ENCODE measurements at regions not wholly inside any gene's neighbourhood (a gene's known extent, or its start where the extent isn't known, plus 50 kb on each side); places are given as distances from the start of the nearest gene placed in this dataset.
"Not testable (repeated sequence)": the region's sequence is repeated elsewhere in the genome, so short reads cannot be mapped to it uniquely, and the experiment has no call there.

DNA sequence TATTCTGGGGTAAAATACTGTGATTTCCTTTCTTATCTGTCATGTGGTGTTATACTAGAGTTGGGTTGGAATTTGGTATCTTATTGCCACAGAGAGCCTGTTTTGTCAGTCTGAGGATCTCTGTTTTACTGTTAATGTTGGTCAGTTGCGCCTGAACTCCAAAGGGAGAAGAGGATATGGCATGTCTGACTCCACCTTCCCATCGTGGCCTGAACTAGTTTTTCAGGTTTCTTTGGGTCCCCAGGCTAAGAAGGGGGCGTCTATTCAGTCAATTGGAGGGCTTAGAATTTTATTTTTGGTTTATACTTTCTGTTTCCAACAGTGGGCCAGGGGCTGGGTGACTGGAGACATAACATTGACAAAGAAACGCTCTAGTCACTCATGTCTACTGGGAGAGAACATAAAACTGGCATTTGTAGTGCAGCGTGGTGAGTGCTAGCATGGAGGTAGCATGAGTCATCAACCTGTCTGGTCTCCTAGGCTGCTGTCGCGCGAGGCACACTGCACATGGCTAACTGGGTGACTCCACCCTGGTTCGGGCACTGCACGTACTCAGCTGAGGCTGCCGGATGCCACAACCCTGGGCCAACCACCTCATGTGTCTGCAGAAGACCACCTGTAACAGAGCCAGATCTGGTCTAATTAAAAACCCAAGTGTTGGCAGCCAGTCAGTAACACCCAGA, 120.1 kb upstream of the OR9Q1 start:
- Histone ChIP-seq H3K27me3 (no peaks in the 10 kb centered on the region), H3K4me1 (no peaks in the 10 kb centered on the region), H3K36me3 (no peaks in the 10 kb centered on the region), H3K27ac (replicated peaks in 1 of 4) (no peak overlapping the region), H3K9me3 (no peaks in the 10 kb centered on the region), H3K4me3 (no peak overlapping the region)
- intact Hi-C loops (cut with DNase I), result no loop called here
- 58% methylated on average over 5 of the region's 11 CpGs for WGBS
- TF ChIP-seq POLR2A (IDR thresholded peaks at IDR 0.05; ENCODE audit: low read depth), result no peak
- TF ChIP-seq EP300 (IDR thresholded peaks at IDR 0.05), result no peak
- no peak for TF ChIP-seq POLR2AphosphoS5 (IDR thresholded peaks at IDR 0.05)
- TF ChIP-seq, protein P1, sequence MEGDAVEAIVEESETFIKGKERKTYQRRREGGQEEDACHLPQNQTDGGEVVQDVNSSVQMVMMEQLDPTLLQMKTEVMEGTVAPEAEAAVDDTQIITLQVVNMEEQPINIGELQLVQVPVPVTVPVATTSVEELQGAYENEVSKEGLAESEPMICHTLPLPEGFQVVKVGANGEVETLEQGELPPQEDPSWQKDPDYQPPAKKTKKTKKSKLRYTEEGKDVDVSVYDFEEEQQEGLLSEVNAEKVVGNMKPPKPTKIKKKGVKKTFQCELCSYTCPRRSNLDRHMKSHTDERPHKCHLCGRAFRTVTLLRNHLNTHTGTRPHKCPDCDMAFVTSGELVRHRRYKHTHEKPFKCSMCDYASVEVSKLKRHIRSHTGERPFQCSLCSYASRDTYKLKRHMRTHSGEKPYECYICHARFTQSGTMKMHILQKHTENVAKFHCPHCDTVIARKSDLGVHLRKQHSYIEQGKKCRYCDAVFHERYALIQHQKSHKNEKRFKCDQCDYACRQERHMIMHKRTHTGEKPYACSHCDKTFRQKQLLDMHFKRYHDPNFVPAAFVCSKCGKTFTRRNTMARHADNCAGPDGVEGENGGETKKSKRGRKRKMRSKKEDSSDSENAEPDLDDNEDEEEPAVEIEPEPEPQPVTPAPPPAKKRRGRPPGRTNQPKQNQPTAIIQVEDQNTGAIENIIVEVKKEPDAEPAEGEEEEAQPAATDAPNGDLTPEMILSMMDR (IDR thresholded peaks at IDR 0.05), result no peak
- DNase-seq (ENCODE audit: extremely low spot score), result peak; percentile 83

DNA sequence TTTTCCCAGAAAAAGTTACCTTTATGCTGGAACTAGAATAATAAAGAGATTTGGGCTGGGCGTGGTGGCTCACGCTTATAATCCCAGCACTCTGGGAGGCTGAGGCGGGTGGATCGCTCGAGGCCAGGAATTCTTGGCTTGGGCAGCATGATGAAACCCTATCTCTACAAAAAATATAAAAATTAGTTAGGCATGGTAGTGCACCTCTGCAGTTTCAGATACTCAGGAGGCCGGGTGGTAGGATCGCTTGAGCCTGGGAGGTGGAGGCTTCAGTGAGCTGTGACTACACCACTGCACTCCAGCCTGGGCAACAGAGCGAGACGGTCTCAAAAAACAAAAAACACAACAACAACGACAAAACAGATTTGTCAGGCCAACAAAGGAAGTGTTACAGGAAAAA, 119.3 kb upstream of the OR9Q1 start:
- no peak for TF ChIP-seq POLR2AphosphoS5 (IDR thresholded peaks at IDR 0.05)
- no peak for TF ChIP-seq POLR2A (IDR thresholded peaks at IDR 0.05; ENCODE audit: low read depth)
- TF ChIP-seq, protein P1 (IDR thresholded peaks at IDR 0.05), result no peak
- no peak for TF ChIP-seq EP300 (IDR thresholded peaks at IDR 0.05)
- no peaks in the 10 kb centered on the region for H3K9me3 ChIP-seq
- intact Hi-C loops (cut with DNase I), result no loop called here
- no peak overlapping the region for H3K4me3 ChIP-seq
- H3K27ac ChIP-seq (replicated peaks in 1 of 4), result no peak overlapping the region
- no peaks in the 10 kb centered on the region for H3K36me3 ChIP-seq
- H3K27me3 ChIP-seq, result no peaks in the 10 kb centered on the region
- no peaks in the 10 kb centered on the region for H3K4me1 ChIP-seq
- WGBS, result 73% methylated on average over 10 of the region's 10 CpGs
- peak; percentile 57 for DNase-seq (ENCODE audit: extremely low spot score)

DNA sequence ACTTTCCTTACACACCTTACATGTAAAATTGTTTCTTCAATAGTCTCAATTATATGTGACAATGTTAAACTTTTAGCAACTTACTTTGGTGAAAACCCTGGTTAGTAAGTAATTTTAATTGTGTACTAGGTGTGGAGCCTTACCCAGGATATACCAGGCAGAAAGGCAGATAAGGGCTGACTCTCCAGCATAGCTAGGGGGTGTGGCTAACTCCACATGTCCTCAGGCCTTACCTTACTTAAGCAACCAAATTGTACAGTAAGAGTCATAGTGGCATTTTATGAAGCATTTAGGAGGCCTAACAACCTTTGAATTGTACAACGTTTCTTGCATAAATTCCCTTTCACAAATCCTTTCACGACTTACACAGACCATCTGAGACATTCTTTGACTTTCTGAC, 118.2 kb upstream of the OR9Q1 start:
- TF ChIP-seq POLR2AphosphoS5 (IDR thresholded peaks at IDR 0.05), result no peak
- TF ChIP-seq, protein P1 (IDR thresholded peaks at IDR 0.05), result no peak
- DNase-seq (ENCODE audit: extremely low spot score), result peak; percentile 21
- no peaks in the 10 kb centered on the region for H3K4me1 ChIP-seq
- 70% methylated on average over 2 of the region's 2 CpGs for WGBS
- no peaks in the 10 kb centered on the region for H3K27me3 ChIP-seq
- H3K4me3 ChIP-seq, result no peak overlapping the region
- intact Hi-C loops (cut with DNase I), result no loop called here
- no peak overlapping the region for H3K27ac ChIP-seq (replicated peaks in 1 of 4)
- no peaks in the 10 kb centered on the region for H3K9me3 ChIP-seq
- no peaks in the 10 kb centered on the region for H3K36me3 ChIP-seq

DNA sequence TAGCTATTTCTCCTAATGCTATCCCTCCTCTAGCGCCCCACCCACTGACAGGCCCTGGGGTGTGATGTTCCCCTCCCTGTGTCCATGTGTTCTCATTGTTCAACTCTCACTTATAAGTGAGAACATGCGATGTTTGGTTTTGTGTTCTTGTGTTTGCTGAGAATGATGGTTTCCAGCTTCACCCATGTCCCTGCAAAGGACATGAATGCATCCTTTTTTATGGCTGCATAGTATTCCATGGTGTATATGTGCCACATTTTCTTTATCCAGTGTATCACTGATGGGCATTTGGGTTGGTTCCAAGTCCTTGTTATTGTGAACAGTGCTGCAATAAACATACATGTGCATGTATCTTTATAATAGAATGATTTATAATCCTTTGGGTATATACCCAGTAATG, 115.3 kb upstream of the OR9Q1 start:
- H3K27me3 ChIP-seq; H3K27ac ChIP-seq (replicated peaks in 1 of 4); DNase-seq (ENCODE audit: extremely low spot score); H3K4me3 ChIP-seq; H3K4me1 ChIP-seq; H3K9me3 ChIP-seq; intact Hi-C loops (cut with DNase I); H3K36me3 ChIP-seq: not testable (repeated sequence)
- WGBS, result 90% methylated on average over 2 of the region's 2 CpGs

DNA sequence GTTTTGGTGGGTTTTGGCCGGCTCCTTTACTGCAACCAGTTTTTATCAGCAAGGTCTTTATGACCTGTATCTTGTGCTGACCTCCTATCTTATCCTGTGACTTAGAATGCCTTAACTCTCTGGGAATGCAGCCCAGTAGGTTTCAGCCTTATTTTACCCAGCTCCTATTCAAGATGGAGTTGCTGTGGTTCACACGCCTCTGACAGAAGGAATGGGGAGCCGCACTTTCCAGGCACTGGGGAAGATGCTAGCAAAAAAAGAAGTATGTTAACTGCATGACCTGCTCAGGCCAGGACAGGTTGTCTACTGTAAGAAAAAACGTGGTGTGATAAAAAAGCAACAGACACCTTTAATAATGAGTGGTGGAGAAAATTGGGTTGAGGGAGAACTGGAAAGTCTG, 112.2 kb upstream of the OR9Q1 start:
- H3K36me3 ChIP-seq; H3K9me3 ChIP-seq; H3K27me3 ChIP-seq; H3K4me3 ChIP-seq; H3K27ac ChIP-seq (replicated peaks in 1 of 4); H3K4me1 ChIP-seq; intact Hi-C loops (cut with DNase I): not testable (repeated sequence)
- DNase-seq (ENCODE audit: extremely low spot score), result peak; percentile 55
- 78% methylated on average over 4 of the region's 4 CpGs for WGBS

Data from esophagus muscularis mucosa (tissue), 4 donors.